HepG2 (cell line): ENCODE measurements at regions not wholly inside any gene's neighbourhood (a gene's known extent, or its start where the extent isn't known, plus 50 kb on each side); places are given as distances from the start of the nearest gene placed in this dataset.

Source experiments
- ATRX ChIP-seq: sonication (generic); formaldehyde crosslinking; IDR thresholded peaks from 2 replicates; pipeline ENCODE4 v1.4.0; 2020; ENCODE audit warnings: missing genetic modification reagents, borderline replicate concordance
- NFYB ChIP-seq: sonication (generic); formaldehyde crosslinking; IDR thresholded peaks from 2 replicates; pipeline ENCODE4 v1.4.0; 2020; ENCODE audit warnings: missing genetic modification reagents
- NR1H2 ChIP-seq: sonication (generic); formaldehyde crosslinking; IDR thresholded peaks from 2 replicates; pipeline ENCODE4 v1.8.1; 2022; ENCODE audit warnings: low read depth, missing genetic modification reagents, borderline replicate concordance
- PREB ChIP-seq: sonication (generic); formaldehyde crosslinking; IDR thresholded peaks from 2 replicates; pipeline ENCODE4 v1.4.0; 2020; ENCODE audit warnings: missing genetic modification reagents
- RARA ChIP-seq: IDR thresholded peaks from 2 replicates; pipeline ENCODE4 v1.6.1; 2016; ENCODE audit warnings: missing genetic modification reagents, missing compliant biosample characterization
- RBM22 ChIP-seq: fragments of 200-400 bp; formaldehyde crosslinking; optimal IDR thresholded peaks from 2 replicates; pipeline ENCODE3; 2017; ENCODE audit warnings: mild to moderate bottlenecking, low read length, moderate library complexity
- USF2 ChIP-seq, 2 experiments: sonication (generic) in 1 of 2; formaldehyde crosslinking in 1 of 2; IDR thresholded peaks; 2 replicates each; pipeline versions ENCODE4 v1.5.1 to v1.6.1; 2011 to 2020; ENCODE audit warnings: borderline replicate concordance in 1 of 2, low read depth in 1 of 2, low read length in 1 of 2, mild to moderate bottlenecking in 1 of 2, missing genetic modification reagents in 1 of 2, moderate library complexity in 1 of 2
- ZNF451 ChIP-seq: sonication (generic); formaldehyde crosslinking; IDR thresholded peaks from 2 replicates; pipeline ENCODE4 v1.5.0; 2020; ENCODE audit warnings: mild to moderate bottlenecking, missing genetic modification reagents
- TF ChIP-seq, protein P1 (sequence below): sonication (generic); formaldehyde crosslinking; IDR thresholded peaks from 2 replicates; pipeline ENCODE4 v1.5.1; 2020; ENCODE audit warnings: mild to moderate bottlenecking, missing genetic modification reagents, borderline replicate concordance

GRCh38 chr4:15317246-15317645 lies 110.6 kb upstream of the C1QTNF7 start (continued):
- TF ChIP-seq PREB (CRISPR knock-in tag) (no peak), RARA (CRISPR knock-in tag) (no peak), ATRX (CRISPR knock-in tag) (no peak), USF2 (IDR thresholded peaks at IDR 0.05; ENCODE audit: low read depth, low read length) (no peak), USF2 (CRISPR knock-in tag; IDR thresholded peaks at IDR 0.05; ENCODE audit: borderline replicate concordance) (no peak), NR1H2 (CRISPR knock-in tag) (no peak), NFYB (CRISPR knock-in tag) (no peak), ZNF451 (no peak), RBM22 (no peak)
- TF ChIP-seq, protein P1, sequence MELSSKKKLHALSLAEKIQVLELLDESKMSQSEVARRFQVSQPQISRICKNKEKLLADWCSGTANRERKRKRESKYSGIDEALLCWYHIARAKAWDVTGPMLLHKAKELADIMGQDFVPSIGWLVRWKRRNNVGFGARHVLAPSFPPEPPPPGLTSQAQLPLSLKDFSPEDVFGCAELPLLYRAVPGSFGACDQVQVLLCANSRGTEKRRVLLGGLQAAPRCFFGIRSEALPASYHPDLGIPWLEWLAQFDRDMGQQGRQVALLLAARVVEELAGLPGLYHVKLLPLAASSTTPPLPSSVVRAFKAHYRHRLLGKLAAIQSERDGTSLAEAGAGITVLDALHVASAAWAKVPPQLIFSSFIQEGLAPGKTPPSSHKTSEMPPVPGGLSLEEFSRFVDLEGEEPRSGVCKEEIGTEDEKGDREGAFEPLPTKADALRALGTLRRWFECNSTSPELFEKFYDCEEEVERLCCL, result no peak
